DND-41 (cell line): ENCODE measurements at regions not wholly inside any gene's neighbourhood (a gene's known extent, or its start where the extent isn't known, plus 50 kb on each side); places are given as distances from the start of the nearest gene placed in this dataset.

Source experiments
- ATAC-seq: fragments of 200-7000 bp; cut with Tn5 transposase; 3 replicates; pipeline ENCODE4 v1.9.1; 2021; ENCODE audit warnings: low read depth; ENCODE audit not compliant: insufficient read depth
- DNase-seq: peaks from one replicate; pipeline ENCODE4 v3.0.0-alpha.2; 2020
- H2AFZ ChIP-seq: 2 replicates; pipeline ENCODE4 v1.6.0; 2012; ENCODE audit warnings: low read depth, low read length
- H3K27ac ChIP-seq: 2 replicates; pipeline ENCODE4 v1.5.1; 2012; ENCODE audit warnings: low read length, inconsistent platforms
- H3K27me3 ChIP-seq: fragments of 200-600 bp; sonication (generic); 2 replicates; pipeline ENCODE4 v1.6.0; 2012; ENCODE audit warnings: low read length, mild to moderate bottlenecking, inconsistent platforms; ENCODE audit not compliant: insufficient read depth, poor library complexity
- H3K36me3 ChIP-seq: 2 replicates; pipeline ENCODE4 v1.5.1; 2012; ENCODE audit warnings: low read length, inconsistent platforms; ENCODE audit not compliant: insufficient read depth
- H3K4me1 ChIP-seq: 2 replicates; pipeline ENCODE4 v1.5.1; 2012; ENCODE audit warnings: mild to moderate bottlenecking, low read length; ENCODE audit not compliant: insufficient read depth
- H3K4me2 ChIP-seq: 2 replicates; pipeline ENCODE4 v1.6.0; 2012; ENCODE audit warnings: mild to moderate bottlenecking, moderate library complexity, low read length, inconsistent platforms; ENCODE audit not compliant: insufficient read depth
- H3K4me3 ChIP-seq, 2 experiments: fragments of 200-600 bp in 1 of 2; shearing (Covaris generic) in 1 of 2; 2 replicates each; pipeline ENCODE4 v1.5.1; 2012 to 2016; ENCODE audit warnings: inconsistent platforms in 2 of 2, low read length in 2 of 2, mild to moderate bottlenecking in 2 of 2, low read depth in 1 of 2, moderate library complexity in 1 of 2
- H3K79me2 ChIP-seq: 2 replicates; pipeline ENCODE4 v1.6.0; 2012; ENCODE audit warnings: low read length, inconsistent platforms; ENCODE audit not compliant: insufficient read depth
- H3K9ac ChIP-seq: 2 replicates; pipeline ENCODE4 v1.6.0; 2012; ENCODE audit warnings: low read depth, mild to moderate bottlenecking, inconsistent platforms, low read length, moderate library complexity
- H3K9me3 ChIP-seq: 2 replicates; pipeline ENCODE4 v1.5.1; 2012; ENCODE audit warnings: low read length, moderate library complexity, mild to moderate bottlenecking, inconsistent platforms; ENCODE audit not compliant: insufficient read depth, severe bottlenecking
- H4K20me1 ChIP-seq: 2 replicates; pipeline ENCODE4 v1.6.0; 2012; ENCODE audit warnings: low read length; ENCODE audit not compliant: insufficient read depth
- EZH2 ChIP-seq: IDR thresholded peaks from 3 replicates; pipeline ENCODE4 v1.6.1; 2012; ENCODE audit warnings: borderline replicate concordance, low read depth, mild to moderate bottlenecking, moderate library complexity, low read length, inconsistent platforms; ENCODE audit not compliant: severe bottlenecking
- TF ChIP-seq, protein P1 (sequence below): IDR thresholded peaks from 2 replicates; pipeline ENCODE4 v1.5.1; 2012; ENCODE audit warnings: borderline replicate concordance, low read length, moderate library complexity, mild to moderate bottlenecking; ENCODE audit not compliant: poor library complexity, severe bottlenecking; ENCODE audit errors: extremely low read depth

DNA sequence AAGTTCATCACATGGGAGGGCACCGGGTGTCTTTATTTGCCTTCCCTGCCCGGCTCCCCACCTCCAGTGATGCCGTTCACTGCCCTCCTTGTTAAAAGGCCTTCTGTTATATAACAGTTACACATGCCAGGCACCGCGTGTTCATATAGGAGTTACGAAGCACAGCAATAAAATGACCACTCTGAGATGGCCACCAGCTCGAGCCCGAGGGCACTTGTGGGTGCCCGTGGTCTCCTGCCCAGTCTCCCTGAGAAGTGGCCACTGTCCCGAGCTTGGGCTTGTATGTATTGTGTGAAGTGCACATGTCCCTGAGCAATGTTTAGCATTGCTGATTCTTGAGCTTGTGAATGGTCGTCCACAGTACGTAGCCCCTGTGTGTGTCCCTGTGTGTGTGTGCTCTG is 355.6 kb downstream of the SEC14L1 start:
- Histone ChIP-seq H3K4me1 (no peaks in the 10 kb centered on the region), H3K27ac (no peak overlapping the region), H3K9me3 (no peaks in the 10 kb centered on the region), H2AFZ (no peak overlapping the region), H3K36me3 (peaks cover 92% of the 10 kb centered on the region), H3K4me2 (no peak overlapping the region), H3K9ac (no peak overlapping the region), H3K27me3 (no peaks in the 10 kb centered on the region), H3K4me3 (no peak overlapping the region), H4K20me1 (peaks cover 76% of the 10 kb centered on the region), H3K79me2 (peaks cover 9% of the 10 kb centered on the region)
- TF ChIP-seq EZH2: no peak
- no peak for DNase-seq
- ATAC-seq: no peak

DNA sequence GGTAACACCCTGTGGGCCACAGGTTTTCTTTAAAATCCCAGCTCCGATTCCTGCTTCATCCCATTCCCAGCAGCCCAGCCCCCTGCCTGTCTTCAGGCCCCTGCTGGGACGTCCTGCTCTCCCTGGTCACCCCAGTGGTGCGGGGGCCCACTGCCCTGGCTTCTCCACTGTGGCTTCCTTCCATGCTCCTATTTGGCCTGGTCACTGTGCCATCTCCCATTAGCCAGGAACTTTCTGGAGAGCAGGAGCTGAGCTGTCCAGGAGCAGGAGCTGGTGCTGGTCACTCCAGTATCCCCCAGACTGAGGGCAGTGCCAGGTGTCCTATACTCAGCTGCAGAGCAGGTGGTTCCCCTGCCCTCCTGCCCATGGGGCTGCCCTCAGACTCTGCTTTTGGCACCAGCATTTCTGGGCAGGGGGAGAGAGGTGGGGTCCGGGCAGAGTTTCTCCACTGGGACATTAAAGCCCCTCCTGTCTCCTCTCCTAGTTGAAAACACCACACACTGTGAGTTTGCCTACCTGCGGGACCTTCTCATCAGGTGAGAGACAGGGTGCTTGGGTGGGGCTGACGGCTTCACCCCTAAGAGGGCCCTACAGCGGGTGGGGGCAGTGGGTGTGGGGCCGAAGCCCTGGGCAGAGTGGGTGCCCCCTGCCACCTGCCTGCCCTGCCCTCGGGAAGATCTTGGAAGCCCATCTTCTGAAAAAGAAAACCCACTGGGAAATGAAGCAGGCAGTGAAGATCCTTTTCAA is 356.2 kb downstream of the SEC14L1 start:
- peaks cover 88% of the 10 kb centered on the region for H3K36me3 ChIP-seq
- no peak overlapping the region for H3K9ac ChIP-seq
- TF ChIP-seq, protein P1, sequence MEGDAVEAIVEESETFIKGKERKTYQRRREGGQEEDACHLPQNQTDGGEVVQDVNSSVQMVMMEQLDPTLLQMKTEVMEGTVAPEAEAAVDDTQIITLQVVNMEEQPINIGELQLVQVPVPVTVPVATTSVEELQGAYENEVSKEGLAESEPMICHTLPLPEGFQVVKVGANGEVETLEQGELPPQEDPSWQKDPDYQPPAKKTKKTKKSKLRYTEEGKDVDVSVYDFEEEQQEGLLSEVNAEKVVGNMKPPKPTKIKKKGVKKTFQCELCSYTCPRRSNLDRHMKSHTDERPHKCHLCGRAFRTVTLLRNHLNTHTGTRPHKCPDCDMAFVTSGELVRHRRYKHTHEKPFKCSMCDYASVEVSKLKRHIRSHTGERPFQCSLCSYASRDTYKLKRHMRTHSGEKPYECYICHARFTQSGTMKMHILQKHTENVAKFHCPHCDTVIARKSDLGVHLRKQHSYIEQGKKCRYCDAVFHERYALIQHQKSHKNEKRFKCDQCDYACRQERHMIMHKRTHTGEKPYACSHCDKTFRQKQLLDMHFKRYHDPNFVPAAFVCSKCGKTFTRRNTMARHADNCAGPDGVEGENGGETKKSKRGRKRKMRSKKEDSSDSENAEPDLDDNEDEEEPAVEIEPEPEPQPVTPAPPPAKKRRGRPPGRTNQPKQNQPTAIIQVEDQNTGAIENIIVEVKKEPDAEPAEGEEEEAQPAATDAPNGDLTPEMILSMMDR: no peak
- no peak for TF ChIP-seq EZH2
- no peak overlapping the region for H3K4me2 ChIP-seq
- no peak overlapping the region for H2AFZ ChIP-seq
- peaks cover 6% of the 10 kb centered on the region; the same call in 1 of the 2 replicates for H3K79me2 ChIP-seq
- ATAC-seq (no peak), DNase-seq (peak; percentile 4)
- H3K9me3 ChIP-seq: no peaks in the 10 kb centered on the region
- peaks cover 72% of the 10 kb centered on the region for H4K20me1 ChIP-seq
- H3K4me1 ChIP-seq: no peaks in the 10 kb centered on the region
- no peak overlapping the region for H3K27ac ChIP-seq
- H3K27me3 ChIP-seq: no peaks in the 10 kb centered on the region
- no peak overlapping the region for H3K4me3 ChIP-seq

DNA sequence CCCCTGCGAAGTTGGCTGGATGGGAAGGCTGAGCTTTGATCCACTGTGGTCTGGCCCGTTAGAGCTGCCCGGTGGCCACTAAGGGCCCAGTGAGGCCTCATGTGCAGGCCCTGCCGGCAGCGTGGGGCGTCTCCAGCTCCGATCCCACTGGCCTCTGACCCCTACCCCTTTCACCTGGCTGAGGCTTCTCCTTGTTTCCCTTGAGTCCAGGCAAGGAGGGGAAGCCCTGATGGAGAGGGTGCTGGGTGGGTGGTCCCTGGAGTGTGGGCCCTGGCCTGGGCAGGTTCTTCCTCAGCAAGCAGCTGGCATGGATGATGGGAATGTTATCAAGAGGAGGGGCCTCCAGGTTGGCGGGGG is 356.8 kb downstream of the SEC14L1 start:
- Histone ChIP-seq H3K9ac (no peak overlapping the region), H3K36me3 (peaks cover 82% of the 10 kb centered on the region), H3K4me1 (no peaks in the 10 kb centered on the region), H3K9me3 (no peaks in the 10 kb centered on the region), H3K79me2 (peaks cover 6% of the 10 kb centered on the region; the same call in 1 of the 2 replicates), H3K27ac (no peak overlapping the region), H3K4me2 (no peak overlapping the region), H3K27me3 (no peaks in the 10 kb centered on the region), H2AFZ (no peak overlapping the region), H3K4me3 (no peak overlapping the region), H4K20me1 (peaks cover 68% of the 10 kb centered on the region)
- no peak for TF ChIP-seq EZH2
- TF ChIP-seq, protein P1: no peak
- DNase-seq (peak; percentile 7), ATAC-seq (no peak)

DNA sequence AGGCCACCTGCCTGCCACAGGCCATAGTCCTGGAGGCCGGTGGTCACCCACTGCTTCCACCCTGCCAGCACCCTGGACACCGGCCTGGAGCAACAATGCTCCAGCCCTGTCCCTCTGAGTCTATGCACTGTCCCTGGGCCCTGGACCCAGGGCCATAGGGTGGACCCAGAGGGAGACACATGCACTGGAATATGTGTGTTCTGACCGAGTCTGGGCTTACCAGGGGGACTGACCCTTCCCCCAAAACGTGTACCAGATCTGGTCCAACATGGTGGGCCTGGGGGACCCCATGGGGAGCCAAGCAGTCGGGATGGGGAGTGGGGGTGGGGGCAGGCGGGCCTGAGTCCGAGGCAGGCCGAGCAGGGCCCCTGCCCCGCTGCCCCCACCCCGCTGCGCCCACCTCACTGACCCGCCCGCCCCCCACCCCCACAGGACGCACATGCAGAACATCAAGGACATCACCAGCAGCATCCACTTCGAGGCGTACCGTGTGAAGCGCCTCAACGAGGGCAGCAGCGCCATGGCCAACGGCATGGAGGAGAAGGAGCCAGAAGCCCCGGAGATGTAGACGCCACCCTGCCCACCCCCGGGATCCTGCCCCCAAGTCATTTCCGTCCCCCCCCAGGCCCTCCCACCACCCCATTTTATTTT is 357.4 kb downstream of the SEC14L1 start:
- Histone ChIP-seq H3K27ac (no peak overlapping the region), H3K4me1 (no peaks in the 10 kb centered on the region), H4K20me1 (peaks cover 68% of the 10 kb centered on the region), H3K27me3 (no peaks in the 10 kb centered on the region), H2AFZ (no peak overlapping the region), H3K4me2 (no peak overlapping the region), H3K4me3 (no peak overlapping the region), H3K9me3 (no peaks in the 10 kb centered on the region), H3K36me3 (peaks cover 76% of the 10 kb centered on the region), H3K9ac (no peak overlapping the region), H3K79me2 (peaks cover 6% of the 10 kb centered on the region; the same call in 1 of the 2 replicates)
- TF ChIP-seq, protein P1: no peak
- no peak for TF ChIP-seq EZH2
- no peak for ATAC-seq
- DNase-seq: peak; percentile 10
